WERI-Rb-1 (cell line): ENCODE measurements at regions not wholly inside any gene's neighbourhood (a gene's known extent, or its start where the extent isn't known, plus 50 kb on each side); places are given as distances from the start of the nearest gene placed in this dataset.

ENCODE experiments used
- DNase-seq: peaks from one replicate; pipeline ENCODE4 v3.0.0-alpha.2; 2020
- H3K27ac ChIP-seq: fragments of 250-450 bp; sonication (Bioruptor Pico); 2 replicates; pipeline ENCODE4 v1.5.1; 2020; ENCODE audit warnings: mild to moderate bottlenecking, moderate library complexity
- H3K27me3 ChIP-seq: fragments of 250-450 bp; sonication (Bioruptor Pico); 2 replicates; pipeline ENCODE4 v1.5.1; 2021; ENCODE audit warnings: mild to moderate bottlenecking, low read depth, moderate library complexity; ENCODE audit not compliant: insufficient read depth, severe bottlenecking
- H3K36me3 ChIP-seq: fragments of 250-450 bp; sonication (Bioruptor Pico); 2 replicates; pipeline ENCODE4 v1.5.1; 2020; ENCODE audit warnings: mild to moderate bottlenecking, moderate library complexity
- H3K4me3 ChIP-seq: 2 replicates; pipeline ENCODE4 v1.5.1; 2011; ENCODE audit warnings: low read depth, mild to moderate bottlenecking, control low read depth, low read length
- H3K9me3 ChIP-seq: fragments of 250-450 bp; sonication (Bioruptor Pico); 2 replicates; pipeline ENCODE4 v1.5.1; 2021; ENCODE audit warnings: mild to moderate bottlenecking, moderate library complexity; ENCODE audit not compliant: severe bottlenecking
- CTCF ChIP-seq: IDR thresholded peaks from 2 replicates; pipeline ENCODE4 v1.5.1; 2011; ENCODE audit warnings: low read depth, mild to moderate bottlenecking, control low read depth, inconsistent platforms, low read length

- no peak overlapping the region for H3K4me3 ChIP-seq
- H3K36me3 ChIP-seq, result no peaks in the 10 kb centered on the region
- H3K27me3 ChIP-seq, result no peaks in the 10 kb centered on the region
- no peaks in the 10 kb centered on the region for H3K9me3 ChIP-seq
- no peak for DNase-seq
- TF ChIP-seq CTCF, result no peak
- no peak overlapping the region for H3K27ac ChIP-seq
These were observed 107.2 kb upstream of the LRRC3B start for GRCh38 chr3:26515351-26515750.

- no peak overlapping the region for H3K27ac ChIP-seq
- no peaks in the 10 kb centered on the region for H3K27me3 ChIP-seq
These were observed 101.3 kb upstream of the LRRC3B start for GRCh38 chr3:26521261-26521660.

GRCh38 chr3:26522919-26523318, 99.7 kb upstream of the LRRC3B start:
- DNase-seq, result peak; percentile 23
- no peak overlapping the region for H3K27ac ChIP-seq
- no peak overlapping the region for H3K4me3 ChIP-seq
- TF ChIP-seq CTCF, result no peak
- H3K36me3 ChIP-seq, result no peaks in the 10 kb centered on the region
- H3K27me3 ChIP-seq, result no peaks in the 10 kb centered on the region
- no peaks in the 10 kb centered on the region for H3K9me3 ChIP-seq

More at GRCh38 chr3:26521261-26521660, 101.3 kb upstream of the LRRC3B start:
- Histone ChIP-seq H3K36me3 (no peaks in the 10 kb centered on the region), H3K9me3 (no peaks in the 10 kb centered on the region), H3K4me3 (no peak overlapping the region)
- no peak for TF ChIP-seq CTCF
- no peak for DNase-seq

GRCh38 chr3:26525013-26525412, 97.6 kb upstream of the LRRC3B start:
- TF ChIP-seq CTCF, result no peak
- Histone ChIP-seq H3K27ac (no peak overlapping the region), H3K4me3 (no peak overlapping the region), H3K36me3 (no peaks in the 10 kb centered on the region), H3K27me3 (no peaks in the 10 kb centered on the region), H3K9me3 (no peaks in the 10 kb centered on the region)
- no peak for DNase-seq

GRCh38 chr3:26535151-26535550, 87.4 kb upstream of the LRRC3B start:
- DNase-seq, result no peak

More at GRCh38 chr3:26535151-26535550, 87.4 kb upstream of the LRRC3B start:
- Histone ChIP-seq H3K27ac (no peak overlapping the region), H3K27me3 (no peaks in the 10 kb centered on the region), H3K4me3 (no peak overlapping the region), H3K36me3 (no peaks in the 10 kb centered on the region), H3K9me3 (no peaks in the 10 kb centered on the region)
- no peak for TF ChIP-seq CTCF
